EH (cell line): ENCODE measurements at regions not wholly inside any gene's neighbourhood (a gene's known extent, or its start where the extent isn't known, plus 50 kb on each side); places are given as distances from the start of the nearest gene placed in this dataset.
A peak's percentile ranks its signal among the peaks of the same experiment; 100 is the strongest.
"Not testable (repeated sequence)": the region's sequence is repeated elsewhere in the genome, so short reads cannot be mapped to it uniquely, and the experiment has no call there.

Experiments used
- DNase-seq: peaks from one replicate; pipeline ENCODE4 v3.0.0-alpha.2; 2015; ENCODE audit warnings: low read depth

DNA sequence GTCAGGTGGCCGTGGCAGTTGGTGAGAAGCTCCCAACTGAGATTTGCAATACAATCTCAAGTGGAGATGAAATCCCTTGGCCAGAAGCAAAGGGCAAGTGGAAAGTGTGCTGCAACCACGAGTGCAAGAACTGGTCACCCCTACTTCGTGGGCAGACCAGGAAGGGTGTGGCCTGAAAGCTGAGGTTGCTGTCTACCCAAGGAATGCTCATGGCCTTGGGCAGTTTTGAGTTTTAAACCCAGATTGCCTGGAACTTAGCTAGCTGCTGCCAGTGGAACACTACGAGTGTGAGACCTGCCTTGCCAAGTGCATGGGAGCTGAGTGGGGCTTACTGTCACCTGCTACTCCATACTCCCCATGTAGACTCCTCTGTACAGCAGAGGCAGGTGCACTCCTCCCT, 113.3 kb upstream of the FAT3 start:
- DNase-seq = peak; percentile 13

DNA sequence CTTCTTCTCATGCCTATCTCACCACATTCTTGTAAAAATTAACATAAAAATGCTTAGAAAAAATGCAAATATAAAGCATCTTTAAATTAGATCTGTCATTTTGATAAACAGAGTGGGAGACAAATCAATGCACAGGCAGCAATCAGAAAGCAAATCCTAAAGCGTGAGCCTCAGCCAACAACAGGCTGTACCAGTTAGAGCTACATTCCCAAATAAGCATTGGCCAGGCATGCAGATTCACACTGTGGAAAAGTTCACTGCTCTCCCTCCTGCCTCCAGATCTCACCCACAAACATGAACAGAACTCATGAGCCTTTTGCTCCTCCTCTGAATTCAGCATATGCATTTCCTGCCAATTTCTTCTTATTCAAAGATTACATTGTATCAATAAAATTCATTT, 115.2 kb upstream of the FAT3 start:
- DNase-seq = no peak

DNA sequence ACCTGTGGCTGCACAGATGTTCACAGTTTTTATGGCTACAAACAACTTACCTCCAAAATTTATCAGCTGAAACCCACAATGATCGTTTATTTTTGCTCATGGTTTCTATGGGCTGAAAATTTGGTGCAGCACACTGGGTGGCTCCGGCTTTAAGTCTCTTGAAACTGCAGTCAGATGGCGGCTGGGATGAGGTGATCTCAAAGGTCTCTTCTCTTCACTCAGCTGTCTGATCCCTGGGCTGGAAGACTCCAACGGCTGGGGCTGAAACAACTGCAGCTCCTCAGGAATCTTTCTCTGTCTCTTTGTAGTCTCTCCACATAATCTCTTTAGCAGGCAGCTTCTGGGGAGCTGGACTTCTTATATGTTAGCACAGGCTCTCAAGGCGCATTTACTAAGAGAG, 117.3 kb upstream of the FAT3 start:
- no peak for DNase-seq

DNA sequence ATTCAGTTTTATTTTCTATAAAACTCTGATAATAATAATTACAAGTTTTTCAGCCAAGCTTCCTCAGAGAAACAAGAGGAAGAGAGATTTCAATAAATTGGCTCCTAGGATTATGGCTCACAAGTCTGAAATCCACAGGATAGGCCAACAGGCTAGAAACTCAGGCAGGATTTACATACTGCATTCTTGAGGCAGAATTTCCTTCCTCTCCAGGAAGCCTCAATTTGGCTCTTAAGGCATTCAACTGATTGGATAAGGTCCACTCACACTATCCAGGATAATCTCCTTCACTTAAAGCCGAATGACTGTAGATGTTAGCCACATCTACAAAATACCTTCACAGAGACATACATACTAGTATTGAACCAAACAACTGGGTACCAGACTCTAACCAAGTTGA, 120.3 kb upstream of the FAT3 start:
- DNase-seq = no peak

- no peak for DNase-seq
Measured at GRCh38 chr11:92101920-92102319, 122.7 kb upstream of the FAT3 start.

GRCh38 chr11:92099183-92099582, 125.4 kb upstream of the FAT3 start:
- no peak for DNase-seq

DNA sequence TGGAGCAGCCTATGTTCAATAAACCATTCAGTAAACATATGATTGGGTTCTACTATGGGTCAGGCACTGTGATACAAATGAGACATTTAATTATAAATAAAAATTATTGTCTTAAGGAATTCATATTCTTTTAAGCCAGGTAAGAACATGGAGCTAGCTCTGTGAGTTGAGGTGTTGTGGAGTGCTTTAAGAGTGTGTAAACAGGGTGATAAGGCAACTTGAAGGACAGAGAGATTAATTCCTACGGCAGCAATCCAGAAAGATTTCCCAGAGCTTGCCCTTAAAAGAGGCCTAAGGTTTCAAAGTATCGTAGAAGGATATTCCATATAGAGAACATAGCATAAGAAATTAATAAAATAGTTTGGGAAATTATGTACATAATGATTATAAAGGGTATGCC, 126.4 kb upstream of the FAT3 start:
- DNase-seq = no peak

DNA sequence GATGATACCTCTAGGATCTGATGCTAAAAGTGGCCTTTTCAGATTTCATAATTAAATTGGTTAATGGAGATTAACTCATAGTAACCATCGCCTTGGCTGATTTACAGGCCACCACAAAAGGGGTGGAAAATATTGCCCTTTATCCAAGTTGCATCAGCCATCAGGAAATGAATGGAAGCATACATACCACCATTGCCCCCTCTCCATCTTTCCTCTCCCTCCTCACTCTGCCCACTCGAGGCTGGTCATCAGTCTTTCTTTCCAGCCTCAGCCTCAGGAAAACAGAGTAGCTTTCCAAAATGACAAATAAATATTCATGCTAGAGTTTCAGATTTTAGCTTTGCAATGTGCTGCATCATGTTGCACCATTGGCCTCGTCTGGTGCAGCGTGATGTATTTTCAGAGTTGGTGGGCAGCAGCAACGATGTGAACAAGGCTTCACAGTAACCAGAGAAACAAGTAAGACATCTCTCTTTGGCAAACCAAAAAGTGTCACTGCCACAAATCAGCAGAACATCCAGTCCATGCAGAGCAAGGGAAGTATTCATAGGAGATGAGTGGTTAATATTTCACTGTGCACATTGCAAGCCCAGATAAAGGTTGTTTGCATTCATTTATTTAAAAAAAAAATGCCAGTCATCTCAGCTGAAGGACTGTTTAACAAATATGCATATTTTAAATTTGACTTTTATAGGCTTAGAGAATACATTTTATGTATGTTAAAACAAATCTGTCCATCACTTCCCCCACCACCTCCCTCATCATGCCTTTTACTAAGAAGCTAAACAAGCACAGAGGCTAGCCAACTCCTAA, 136.7 kb upstream of the FAT3 start:
- no peak for DNase-seq

DNA sequence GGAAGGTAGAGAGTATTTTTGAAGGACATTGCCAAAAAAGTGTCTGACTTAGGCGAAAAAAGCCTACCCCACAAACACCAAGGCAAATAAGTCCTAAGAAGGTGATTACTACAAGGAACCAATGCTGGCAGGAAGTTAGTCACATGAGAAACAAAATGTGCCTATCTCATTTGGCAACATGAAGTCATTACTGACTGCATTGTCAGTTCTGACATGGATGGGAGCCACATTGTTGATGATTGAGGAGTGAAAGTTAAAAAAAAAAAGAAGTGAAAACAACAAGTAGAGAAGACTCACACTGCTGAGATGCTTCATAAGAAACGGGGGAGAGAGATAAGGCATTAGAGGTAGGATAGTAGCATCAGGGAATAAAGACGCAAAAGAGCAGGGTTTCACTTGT, 141.5 kb upstream of the FAT3 start:
- no peak for DNase-seq

- no peak for DNase-seq
Measured at GRCh38 chr11:92082652-92083051, 142.0 kb upstream of the FAT3 start.

DNA sequence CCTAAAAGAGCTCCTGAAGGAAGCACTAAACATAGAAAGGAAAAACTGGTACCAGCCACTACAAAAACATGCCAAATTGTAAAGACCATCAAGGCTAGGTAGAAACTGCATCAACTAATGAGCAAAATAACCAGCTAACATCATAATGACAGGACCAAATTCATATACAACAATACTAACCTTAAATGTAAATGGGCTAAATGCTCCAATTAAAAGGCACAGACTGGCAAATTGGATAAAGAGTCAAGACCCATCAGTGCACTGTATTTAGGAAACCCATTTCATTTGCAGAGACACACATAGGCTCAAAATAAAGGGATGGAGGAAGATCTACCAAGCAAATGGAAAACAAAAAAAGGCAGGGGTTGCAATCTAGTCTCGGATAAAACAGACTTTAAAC, 150.1 kb upstream of the FAT3 start:
- DNase-seq = not testable (repeated sequence)

- DNase-seq = no peak
Measured at GRCh38 chr11:92071660-92072059, 153.0 kb upstream of the FAT3 start.

DNA sequence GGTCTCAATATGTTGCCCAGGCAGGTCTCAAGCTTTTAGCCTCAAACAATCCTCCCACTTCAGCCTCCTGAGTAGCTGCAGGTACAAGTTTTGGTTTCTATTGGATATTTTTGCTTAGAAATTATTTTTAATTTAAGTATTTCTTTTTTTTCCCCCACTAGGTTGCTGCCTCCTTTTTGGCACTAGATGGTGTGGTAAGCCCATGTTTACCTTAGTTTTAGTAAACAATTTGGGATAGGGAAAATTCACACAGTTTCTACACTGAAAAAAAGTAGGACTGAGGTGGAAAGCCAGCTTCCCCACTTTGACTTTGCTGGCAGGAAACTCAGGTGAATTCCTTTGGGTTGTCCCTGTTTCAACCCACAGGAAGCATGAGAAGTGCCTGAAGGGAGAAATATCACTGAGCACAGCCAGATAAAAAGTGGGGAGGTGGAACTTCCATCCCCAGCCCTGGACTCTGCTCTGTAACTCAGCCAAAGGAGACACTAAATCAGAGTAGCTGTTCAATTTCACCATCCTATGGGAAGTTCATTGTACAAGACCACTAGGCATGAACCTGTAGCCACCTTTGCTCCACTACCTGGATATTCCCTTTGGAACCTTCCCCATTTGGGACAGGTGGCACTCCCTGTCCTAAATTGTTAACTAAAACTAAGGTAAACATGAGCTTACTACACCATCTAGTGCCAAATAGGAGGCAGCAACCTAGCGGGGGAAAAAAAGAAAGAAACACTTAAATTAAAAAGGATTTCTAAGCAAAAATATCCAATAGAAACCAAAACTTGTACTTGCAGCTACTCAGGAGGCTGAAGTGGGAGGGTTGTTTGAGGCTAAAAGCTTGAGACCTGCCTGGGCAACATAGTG, 154.4 kb upstream of the FAT3 start:
- peak; percentile 24 for DNase-seq

DNA sequence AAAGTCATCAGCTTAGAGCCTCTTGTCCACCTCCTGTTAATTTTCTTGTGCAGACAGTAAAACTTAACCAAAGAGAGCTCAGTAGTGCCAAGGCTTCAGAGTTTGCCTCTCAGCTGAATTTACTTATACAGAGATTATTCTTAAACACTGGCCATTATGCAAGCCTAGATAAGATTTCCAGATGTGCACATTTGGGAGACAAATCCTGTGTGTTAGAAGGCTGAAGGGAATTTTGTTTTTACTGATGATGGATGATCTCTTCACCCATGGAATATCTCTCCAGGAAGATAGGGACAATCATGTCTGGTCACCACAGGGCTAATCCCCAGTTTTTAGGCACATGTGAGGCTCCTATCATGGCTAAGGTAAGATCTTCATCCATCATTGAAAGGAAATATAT, 157.6 kb upstream of the FAT3 start:
- DNase-seq = no peak

GRCh38 chr11:92061456-92062062, 163.1 kb upstream of the FAT3 start:
- no peak for DNase-seq

GRCh38 chr11:92057849-92058442, 166.7 kb upstream of the FAT3 start:
- DNase-seq = no peak

DNA sequence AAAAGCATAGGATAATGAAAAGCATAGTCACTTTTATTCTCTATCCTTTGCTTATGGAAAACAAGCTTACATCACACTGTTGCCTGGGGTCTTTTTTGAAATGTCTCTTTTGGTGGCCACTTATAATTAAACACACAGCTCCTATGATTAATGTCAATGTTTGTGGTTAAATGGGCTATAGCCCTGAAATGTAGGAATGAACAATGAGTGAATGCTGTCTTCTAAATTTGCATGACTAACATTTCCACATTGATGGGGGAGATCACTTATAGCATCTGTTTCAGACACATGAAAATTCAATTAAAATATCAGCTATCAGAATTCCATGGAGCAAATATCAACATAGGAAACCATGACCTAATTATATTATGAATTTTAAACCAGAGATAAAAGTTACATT, 171.4 kb upstream of the FAT3 start:
- DNase-seq = no peak

DNA sequence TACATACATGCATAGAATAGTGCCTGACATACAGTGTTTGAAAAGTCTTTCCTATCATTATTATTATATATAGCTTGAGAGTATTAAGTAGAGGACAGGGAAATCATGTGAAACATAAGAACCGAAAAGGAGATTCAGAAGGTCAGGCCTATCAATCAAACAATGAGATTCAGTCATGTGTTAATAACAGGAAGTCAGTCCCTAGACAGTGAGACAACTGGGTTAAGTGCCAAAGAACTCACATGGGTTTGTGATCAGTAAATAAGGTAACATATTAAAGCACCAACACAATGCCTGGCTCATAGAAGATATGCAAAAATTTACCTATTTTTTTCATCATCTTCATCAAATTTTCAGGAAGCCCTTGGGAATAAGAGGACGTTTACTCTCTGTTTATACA, 174.3 kb upstream of the FAT3 start:
- no peak for DNase-seq

GRCh38 chr11:92048415-92048814, 176.2 kb upstream of the FAT3 start:
- DNase-seq = no peak

DNA sequence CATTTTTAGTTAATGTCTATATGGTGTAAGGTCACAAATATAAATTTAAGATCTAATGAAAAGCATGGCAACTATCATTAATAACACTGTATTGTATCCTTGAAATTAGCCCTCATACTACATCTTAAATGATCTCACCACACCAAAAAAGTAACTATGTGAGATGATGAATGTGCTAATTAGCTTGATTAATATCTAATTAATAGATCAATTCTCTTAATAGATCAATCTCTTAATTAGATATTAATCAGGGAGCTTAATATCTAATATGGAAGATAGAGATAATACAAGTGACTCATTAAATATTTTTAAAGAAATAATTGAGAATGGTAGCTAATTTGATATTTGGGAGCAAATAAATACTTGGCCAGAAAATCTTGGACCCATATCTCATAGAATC, 178.5 kb upstream of the FAT3 start:
- DNase-seq = no peak

DNA sequence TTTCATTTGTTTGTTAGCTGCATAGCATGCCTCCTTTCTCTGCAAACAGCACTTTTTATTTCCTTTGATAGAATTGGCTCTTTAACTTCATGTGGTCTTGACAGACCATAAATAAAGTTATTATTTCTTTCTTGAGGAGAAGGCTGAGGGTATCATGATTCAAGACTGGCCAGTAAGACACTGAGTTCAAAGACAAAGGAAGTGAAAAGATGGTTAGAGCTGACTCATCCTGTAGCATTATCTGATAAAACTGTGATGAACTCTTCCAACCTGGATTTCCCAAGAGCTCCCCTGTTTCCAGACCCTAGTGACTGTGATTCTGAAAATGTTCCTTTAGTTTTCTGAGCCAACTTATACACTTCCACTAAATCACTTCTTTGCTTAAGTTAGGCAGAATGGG, 179.3 kb upstream of the FAT3 start:
- DNase-seq = no peak

GRCh38 chr11:92035488-92035887, 189.1 kb upstream of the FAT3 start:
- no peak for DNase-seq

DNA sequence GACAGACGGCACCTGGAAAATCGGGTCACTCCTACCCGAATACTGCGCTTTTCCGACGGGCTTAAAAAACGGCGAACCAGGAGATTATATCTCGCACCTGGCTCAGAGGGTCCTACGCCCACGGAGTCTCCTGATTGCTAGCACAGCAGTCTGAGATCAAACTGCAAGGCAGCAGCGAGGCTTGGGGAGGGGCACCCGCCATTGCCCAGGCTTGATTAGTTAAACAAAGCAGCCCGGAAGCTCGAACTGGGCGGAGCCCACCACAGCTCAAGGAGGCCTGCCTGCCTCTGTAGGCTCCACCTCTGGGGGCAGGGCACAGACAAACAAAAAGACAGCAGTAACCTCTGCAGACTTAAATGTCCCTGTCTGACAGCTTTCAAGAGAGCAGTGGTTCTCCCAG, 197.5 kb upstream of the FAT3 start:
- not testable (repeated sequence) for DNase-seq
